ENCODE measurements at regions not wholly inside any gene's neighbourhood (a gene's known extent, or its start where the extent isn't known, plus 50 kb on each side); places are given as distances from the start of the nearest gene placed in this dataset.

DNA sequence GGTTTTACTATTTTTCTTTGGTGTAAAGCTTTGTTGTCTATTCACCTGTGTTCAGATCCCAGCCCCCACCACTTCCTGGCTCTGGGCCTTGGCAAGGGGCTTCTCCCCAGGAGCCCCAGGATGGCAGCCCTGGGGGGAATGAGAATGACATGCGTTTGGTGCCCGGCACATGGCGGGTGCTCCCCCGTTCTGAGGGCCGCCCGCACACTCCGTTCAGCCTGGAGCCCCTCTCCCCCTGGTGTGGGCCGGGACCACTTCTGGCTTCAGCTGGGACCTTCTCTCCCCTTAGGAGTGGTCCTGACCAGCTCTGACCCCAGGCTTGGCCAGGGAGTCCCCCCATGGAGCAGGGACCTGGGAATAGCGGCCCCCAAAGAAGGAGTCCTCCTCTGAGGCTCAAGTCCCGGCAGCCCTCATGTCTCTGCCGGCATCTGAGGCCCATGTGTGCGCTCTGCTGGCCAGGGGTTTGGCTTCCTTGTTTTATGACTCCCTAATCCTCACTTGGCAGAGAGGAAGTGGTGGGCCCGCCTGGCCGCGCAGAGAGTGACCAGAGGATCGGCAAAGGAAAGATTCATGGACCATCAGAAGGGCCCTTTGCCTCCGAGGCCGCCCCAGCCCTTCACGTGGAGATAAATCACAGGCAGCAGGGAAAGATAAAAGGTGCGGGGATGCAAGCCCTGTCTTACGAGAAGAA lies 57.0 kb upstream of the LMX1B start:
- DNase-seq: no peak

DNA sequence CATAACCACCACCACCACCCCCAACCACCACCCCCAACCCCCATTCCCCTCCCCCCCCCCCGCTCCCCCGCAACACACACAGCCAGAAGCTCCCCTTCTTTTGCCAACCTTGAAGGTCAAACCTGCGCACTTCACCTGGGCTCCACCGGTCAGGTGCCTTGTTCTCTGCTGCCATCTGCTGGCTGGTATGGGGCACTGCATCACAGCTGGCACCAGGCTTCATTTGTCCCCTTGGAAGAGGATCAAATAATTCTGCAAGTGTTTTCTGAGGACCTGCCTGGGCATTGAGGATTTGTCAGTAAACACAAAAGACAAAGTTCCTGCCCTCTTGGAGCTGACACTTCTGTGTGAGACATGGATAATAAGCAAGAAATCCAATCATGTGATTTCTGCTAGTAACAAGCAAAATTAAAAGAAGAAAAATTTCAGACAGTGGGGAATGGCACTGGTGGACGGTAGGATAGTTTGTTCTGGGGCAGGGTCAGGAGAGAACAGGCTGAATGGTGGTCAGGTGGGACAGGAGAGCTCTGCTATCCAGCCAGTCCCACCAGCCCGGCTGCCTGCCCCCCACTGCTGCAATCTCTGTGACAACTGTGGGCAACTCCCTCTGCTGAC lies 55.6 kb upstream of the LMX1B start:
- peak; percentile 34 for DNase-seq

DNA sequence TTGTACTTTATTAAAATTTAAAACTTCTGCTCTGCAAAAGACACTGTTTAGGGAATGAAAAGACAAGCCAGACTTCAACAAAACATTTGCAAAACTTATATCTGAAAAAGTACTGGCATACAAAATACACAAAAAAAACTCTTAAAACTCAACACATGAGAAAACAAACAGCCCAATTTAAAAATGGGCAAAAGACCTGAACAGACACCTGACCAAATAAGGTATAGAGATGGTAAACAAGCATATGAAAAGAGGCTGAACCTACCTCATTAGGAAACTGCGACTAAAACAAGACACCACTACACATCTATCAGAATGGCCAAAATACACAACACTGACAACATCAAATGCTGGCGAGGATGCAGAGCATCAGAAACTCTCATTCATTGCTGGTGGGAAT lies 54.4 kb upstream of the LMX1B start:
- DNase-seq: no peak

DNA sequence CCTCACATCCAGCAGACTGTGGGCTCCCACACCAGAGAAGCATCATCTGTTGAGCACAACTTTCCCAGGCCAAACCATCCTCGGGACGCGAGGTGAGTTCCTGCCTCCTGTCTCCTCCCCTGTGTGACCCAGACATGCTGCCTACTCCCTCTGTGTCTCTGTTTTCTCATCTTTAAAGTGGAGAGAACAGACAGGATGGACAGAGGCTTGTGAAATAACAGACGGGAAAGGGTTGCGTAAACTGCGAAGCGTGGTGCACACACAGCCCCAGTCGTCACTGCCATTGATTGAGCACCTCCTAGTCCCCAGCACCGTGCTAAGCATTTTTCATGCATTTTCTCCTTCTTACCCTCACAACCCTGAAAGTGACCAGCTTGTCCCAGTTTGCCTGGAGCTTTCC lies 52.1 kb upstream of the LMX1B start:
- DNase-seq: no peak

DNA sequence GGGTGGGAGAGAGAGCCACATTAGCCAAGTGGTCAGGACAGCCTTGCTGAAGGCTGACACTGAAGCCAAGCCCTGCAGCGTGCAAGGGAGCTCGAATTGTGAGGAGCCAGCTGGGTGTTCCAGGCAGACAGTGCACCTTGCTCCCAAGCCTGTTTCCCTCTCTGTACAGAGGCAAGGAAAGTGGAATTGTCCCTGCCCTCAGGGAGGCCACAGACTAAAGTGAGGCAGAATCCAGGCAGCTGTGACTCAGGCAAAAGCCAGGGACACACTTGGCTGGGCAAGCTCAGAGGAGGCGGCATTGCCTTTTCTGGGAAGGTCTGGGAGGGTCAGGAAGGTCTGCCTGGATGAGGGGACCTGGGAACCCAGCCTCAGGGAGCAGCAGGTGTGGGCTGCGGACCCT lies 50.2 kb upstream of the LMX1B start:
- DNase-seq: no peak
